K562 (cell line): ENCODE measurements at regions not wholly inside any gene's neighbourhood (a gene's known extent, or its start where the extent isn't known, plus 50 kb on each side); places are given as distances from the start of the nearest gene placed in this dataset.

ENCODE experiments used
- CREB3 ChIP-seq: fragments of 450-650 bp; conservative IDR thresholded peaks from 2 replicates; pipeline ENCODE4 v1.6.1; 2016; ENCODE audit warnings: missing genetic modification characterization, low read depth, mild to moderate bottlenecking, missing compliant biosample characterization, moderate library complexity
- CTCF ChIP-seq, 3 experiments: IDR thresholded peaks in 2 of 3; conservative IDR thresholded peaks in 1 of 3; 2 replicates each; pipeline ENCODE4 v1.5.1; 2011 to 2012; ENCODE audit warnings: low read length in 3 of 3, mild to moderate bottlenecking in 3 of 3, control low read depth in 2 of 3, improper control_type of control experiment in 1 of 3, inconsistent platforms in 1 of 3, low read depth in 1 of 3, mixed read lengths in 1 of 3, moderate library complexity in 1 of 3; ENCODE audit not compliant: insufficient read depth in 2 of 3
- EZH2 ChIP-seq: IDR thresholded peaks from 2 replicates; pipeline ENCODE4 v1.6.1; 2012; ENCODE audit warnings: low read depth, mild to moderate bottlenecking, inconsistent platforms, low read length, borderline replicate concordance
- HCFC1 ChIP-seq: IDR thresholded peaks from 2 replicates; pipeline ENCODE4 v1.6.1; 2012; ENCODE audit warnings: low read depth, low read length, improper control_type of control experiment
- MYC ChIP-seq, 2 experiments: fragments of 250-450 bp in 1 of 2; sonication (Bioruptor Pico) in 1 of 2; IDR thresholded peaks; 2 replicates each; pipeline versions ENCODE4 v1.5.1 to v1.6.1; 2012 to 2021; ENCODE audit warnings: low read depth in 2 of 2, borderline replicate concordance in 1 of 2, improper control_type of control experiment in 1 of 2, low read length in 1 of 2, mild to moderate bottlenecking in 1 of 2, moderate library complexity in 1 of 2
- PATZ1 ChIP-seq: fragments of 250-450 bp; sonication (Bioruptor Pico); IDR thresholded peaks from 2 replicates; pipeline ENCODE4 v1.5.0; 2020; ENCODE audit warnings: mild to moderate bottlenecking, borderline replicate concordance
- PHB2 ChIP-seq: fragments of 450-650 bp; IDR thresholded peaks from 2 replicates; pipeline ENCODE4 v1.6.1; 2017; ENCODE audit warnings: low read depth
- POLR2A ChIP-seq: fragments of 450-650 bp; conservative IDR thresholded peaks from 2 replicates; pipeline ENCODE4 v1.6.1; 2016
- POLR2AphosphoS5 ChIP-seq: IDR thresholded peaks from 2 replicates; pipeline ENCODE4 v1.6.1; 2011; ENCODE audit warnings: mild to moderate bottlenecking, low read depth, low read length, moderate library complexity; ENCODE audit not compliant: control insufficient read depth, insufficient read depth
- PPARD ChIP-seq: fragments of 250-450 bp; sonication (Bioruptor Pico); IDR thresholded peaks from 2 replicates; pipeline ENCODE4 v1.8.0; 2022; ENCODE audit warnings: inconsistent platforms, mild to moderate bottlenecking, moderate library complexity
- TFE3 ChIP-seq: fragments of 450-650 bp; formaldehyde crosslinking; IDR thresholded peaks from 2 replicates; pipeline ENCODE4 v1.4.0; 2020; ENCODE audit warnings: mild to moderate bottlenecking, mixed read lengths
- ZNF512 ChIP-seq: IDR thresholded peaks from 2 replicates; pipeline ENCODE4 v1.6.1; 2016; ENCODE audit warnings: missing genetic modification characterization, missing compliant biosample characterization
- ZNF766 ChIP-seq: fragments of 200-800 bp; sonication (Bioruptor generic); conservative IDR thresholded peaks from 2 replicates; pipeline ENCODE4 v1.6.1; 2016; ENCODE audit warnings: missing genetic modification characterization, missing compliant biosample characterization

GRCh38 chr6:167742719-167743303, 83.9 kb upstream of the AFDN start:
- no peak for TF ChIP-seq POLR2A
- TF ChIP-seq EZH2 = no peak
- TF ChIP-seq MYC (IDR thresholded peaks at IDR 0.05; ENCODE audit: low read depth, low read length) = no peak
- no peak for TF ChIP-seq MYC (CRISPR knock-in tag; IDR thresholded peaks at IDR 0.05; ENCODE audit: borderline replicate concordance, low read depth)
- TF ChIP-seq PHB2 = no peak
- no peak for TF ChIP-seq POLR2AphosphoS5
- no peak for TF ChIP-seq ZNF512 (tag)
- TF ChIP-seq CREB3 = no peak
- no peak for TF ChIP-seq HCFC1
- no peak for TF ChIP-seq ZNF766 (CRISPR knock-in tag)
- no peak for TF ChIP-seq TFE3 (CRISPR knock-in tag)
- no peak for TF ChIP-seq PATZ1
- TF ChIP-seq CTCF (IDR thresholded peaks at IDR 0.05 in 2 of 3, conservative IDR thresholded peaks at IDR 0.05 in 1 of 3; ENCODE audit: insufficient read depth in 2 of 3, low read depth in 1 of 3, low read length in 3 of 3) = 0 out of 6 replicates have a peak, but pooled peaks of 2 of the 3 experiments have one; percentile 10 to 15
- TF ChIP-seq PPARD = no peak
